ENCODE measurements at regions not wholly inside any gene's neighbourhood (a gene's known extent, or its start where the extent isn't known, plus 50 kb on each side); places are given as distances from the start of the nearest gene placed in this dataset.

- H3K4me3 ChIP-seq, result no peak overlapping the region
- H3K27me3 ChIP-seq, result no peaks in the 10 kb centered on the region
- intact Hi-C loops (cut with DNase I; ENCODE audit: low total_unique reads), result no loop called here
- no peaks in the 10 kb centered on the region for H3K9me3 ChIP-seq
- in situ Hi-C loops (cut with MboI; ENCODE audit: low pct_ligation_motif_present in 1 of 4, low pct_unique_long_range_greater_than_20kb in 1 of 4, low sequenced_read_pairs in 3 of 4), result no loop called here
- no peaks in the 10 kb centered on the region for H3K4me1 ChIP-seq
- no peaks in the 10 kb centered on the region for H3K36me3 ChIP-seq
- no peak for TF ChIP-seq EP300 (IDR thresholded peaks at IDR 0.05; ENCODE audit: low read depth)
- no peak for TF ChIP-seq CTCF (IDR thresholded peaks at IDR 0.05)
- TF ChIP-seq POLR2A (IDR thresholded peaks at IDR 0.05), result no peak
- TF ChIP-seq POLR2AphosphoS5 (IDR thresholded peaks at IDR 0.05), result no peak
- H3K27ac ChIP-seq, result no peak overlapping the region
- 75 to 90% methylated on average over 2 of the region's 2 CpGs for WGBS, 2 donors (ENCODE audit: low coverage in 1 of 2)
- no peak for DNase-seq
Measured at GRCh38 chr9:78664370-78664769, 367.4 kb downstream of the PSAT1 start.

- TF ChIP-seq POLR2AphosphoS5 (IDR thresholded peaks at IDR 0.05) (no peak), EP300 (IDR thresholded peaks at IDR 0.05; ENCODE audit: low read depth) (no peak), POLR2A (IDR thresholded peaks at IDR 0.05) (no peak), CTCF (IDR thresholded peaks at IDR 0.05) (no peak)
- Histone ChIP-seq H3K4me3 (no peak overlapping the region), H3K9me3 (no peaks in the 10 kb centered on the region), H3K4me1 (no peaks in the 10 kb centered on the region), H3K36me3 (no peaks in the 10 kb centered on the region), H3K27me3 (no peaks in the 10 kb centered on the region), H3K27ac (no peak overlapping the region)
- DNase-seq, result no peak
- 61 to 83% methylated on average over 4 of the region's 4 CpGs for WGBS, 2 donors (ENCODE audit: low coverage in 1 of 2)
- in situ Hi-C loops (cut with MboI; ENCODE audit: low pct_ligation_motif_present in 1 of 4, low pct_unique_long_range_greater_than_20kb in 1 of 4, low sequenced_read_pairs in 3 of 4), result no loop called here
- intact Hi-C loops (cut with DNase I; ENCODE audit: low total_unique reads), result no loop called here
Measured at GRCh38 chr9:78666818-78667414, 370.0 kb downstream of the PSAT1 start.

- Histone ChIP-seq H3K27me3 (no peaks in the 10 kb centered on the region), H3K36me3 (no peaks in the 10 kb centered on the region), H3K4me1 (no peaks in the 10 kb centered on the region), H3K9me3 (no peaks in the 10 kb centered on the region), H3K27ac (no peak overlapping the region), H3K4me3 (no peak overlapping the region)
- intact Hi-C loops (cut with DNase I; ENCODE audit: low total_unique reads) (no loop called here), in situ Hi-C loops (cut with MboI; ENCODE audit: low pct_ligation_motif_present in 1 of 4, low pct_unique_long_range_greater_than_20kb in 1 of 4, low sequenced_read_pairs in 3 of 4) (no loop called here)
- 40 to 59% methylated on average over 4 of the region's 4 CpGs for WGBS, 2 donors (ENCODE audit: low coverage in 1 of 2)
- DNase-seq, result no peak
- no peak for TF ChIP-seq POLR2AphosphoS5 (IDR thresholded peaks at IDR 0.05)
- no peak for TF ChIP-seq POLR2A (IDR thresholded peaks at IDR 0.05)
- no peak for TF ChIP-seq CTCF (IDR thresholded peaks at IDR 0.05)
- TF ChIP-seq EP300 (IDR thresholded peaks at IDR 0.05; ENCODE audit: low read depth), result no peak
Measured at GRCh38 chr9:78668148-78668832, 371.4 kb downstream of the PSAT1 start.

GRCh38 chr9:78669591-78669990 lies 372.7 kb downstream of the PSAT1 start:
- Histone ChIP-seq H3K9me3 (no peaks in the 10 kb centered on the region), H3K27me3 (no peaks in the 10 kb centered on the region), H3K4me1 (no peaks in the 10 kb centered on the region), H3K4me3 (no peak overlapping the region), H3K36me3 (no peaks in the 10 kb centered on the region), H3K27ac (no peak overlapping the region)
- intact Hi-C loops (cut with DNase I; ENCODE audit: low total_unique reads) (no loop called here), in situ Hi-C loops (cut with MboI; ENCODE audit: low pct_ligation_motif_present in 1 of 4, low pct_unique_long_range_greater_than_20kb in 1 of 4, low sequenced_read_pairs in 3 of 4) (no loop called here)
- 82 to 85% methylated on average over 7 of the region's 7 CpGs for WGBS, 2 donors (ENCODE audit: low coverage in 1 of 2)
- TF ChIP-seq EP300 (IDR thresholded peaks at IDR 0.05; ENCODE audit: low read depth) (no peak), POLR2AphosphoS5 (IDR thresholded peaks at IDR 0.05) (no peak), CTCF (IDR thresholded peaks at IDR 0.05) (no peak)
- DNase-seq, result no peak

Data from transverse colon (tissue), 4 donors.